Uterus (tissue), 2 donors: ENCODE measurements at regions not wholly inside any gene's neighbourhood (a gene's known extent, or its start where the extent isn't known, plus 50 kb on each side); places are given as distances from the start of the nearest gene placed in this dataset.

ENCODE experiments used
- CTCF ChIP-seq, 4 experiments: fragments of 200-600 bp in 2 of 4; fragments of 450-650 bp in 2 of 4; sonication (generic) in 2 of 4; IDR thresholded peaks; one replicate each; pipeline ENCODE4 v1.5.1; 2016 to 2019; ENCODE audit warnings: antibody characterized with exemption in 4 of 4, mild to moderate bottlenecking in 2 of 4, moderate library complexity in 1 of 4
- POLR2A ChIP-seq, 2 donors: fragments of 450-650 bp; IDR thresholded peaks; one replicate each; pipeline ENCODE4 v1.6.1; 2016; ENCODE audit warnings: antibody characterized with exemption in 2 of 2, mild to moderate bottlenecking in 1 of 2, moderate library complexity in 1 of 2

- TF ChIP-seq CTCF (IDR thresholded peaks at IDR 0.05) (no peak), POLR2A (IDR thresholded peaks at IDR 0.05) (no peak)
These were observed 308.7 kb upstream of the DDHD1 start for GRCh38 chr14:53461858-53462257.
